CD4-positive, alpha-beta T cell treated with Interleukin-15 for 1 hour (primary cell): ENCODE measurements at regions not wholly inside any gene's neighbourhood (a gene's known extent, or its start where the extent isn't known, plus 50 kb on each side); places are given as distances from the start of the nearest gene placed in this dataset.

Source experiments
- DNase-seq: peaks from one replicate; pipeline ENCODE4 v3.0.0-alpha.2; 2020

DNA sequence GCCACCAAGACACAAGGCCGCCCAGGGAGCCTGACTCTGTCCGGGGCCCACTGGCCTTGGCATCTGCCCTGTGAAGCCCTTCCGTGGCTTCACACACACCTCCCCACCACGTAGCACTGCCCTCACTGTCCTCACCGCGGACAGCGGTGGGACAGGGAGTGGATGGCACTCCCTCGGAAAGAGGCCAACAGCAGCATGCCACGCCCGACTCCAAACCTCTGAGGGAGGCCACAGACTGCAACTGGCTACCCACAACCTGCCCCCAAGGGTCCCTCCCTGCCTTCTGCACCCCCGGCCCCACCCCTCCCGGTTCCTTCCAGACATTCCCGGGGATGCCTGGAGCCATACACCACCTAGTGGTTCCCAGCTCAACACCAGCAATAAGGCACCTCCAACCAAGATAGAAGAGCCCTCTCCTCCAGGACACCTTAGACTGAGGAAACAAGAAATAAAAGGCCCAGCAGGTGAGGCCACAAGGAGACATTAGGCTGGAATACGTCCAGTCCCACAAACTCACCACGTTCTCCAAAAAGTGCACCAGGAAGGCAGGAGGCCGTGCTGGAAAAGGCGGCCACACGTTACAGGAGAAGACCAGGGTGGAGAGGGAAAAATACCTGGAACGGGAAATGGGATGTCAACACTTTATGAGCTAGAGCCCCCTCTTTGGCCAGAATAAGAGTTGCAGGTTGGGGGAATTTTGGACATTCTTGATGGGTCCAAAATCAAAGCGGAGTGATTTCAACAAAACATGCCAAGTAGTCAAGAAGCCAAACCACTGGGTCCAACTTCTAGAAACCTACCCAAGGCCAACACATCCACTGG is 310.0 kb downstream of the SOX9 start:
- DNase-seq: no peak

GRCh38 chr17:72432143-72432621 is 311.4 kb downstream of the SOX9 start:
- DNase-seq: no peak

GRCh38 chr17:72432881-72433280 is 312.1 kb downstream of the SOX9 start:
- DNase-seq: no peak

DNA sequence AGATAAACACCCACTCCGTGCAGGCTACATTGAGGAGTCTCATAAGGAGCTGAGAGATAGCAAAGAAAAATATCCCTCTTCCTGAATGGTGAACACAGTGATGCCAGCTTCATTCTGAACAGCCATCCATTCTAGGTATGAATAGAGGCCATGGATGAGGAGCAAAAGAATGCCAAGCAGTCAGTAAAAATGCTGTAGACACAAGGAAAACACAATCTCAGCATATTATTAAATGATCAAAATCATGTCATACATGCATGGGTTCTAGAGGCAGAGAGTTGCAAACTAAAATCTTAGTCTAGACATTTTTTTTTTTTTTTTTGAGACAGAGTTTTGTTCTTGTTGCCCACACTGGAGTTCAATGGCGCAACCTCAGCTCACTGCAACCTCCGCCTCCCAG is 313.0 kb downstream of the SOX9 start:
- DNase-seq: no peak

- no peak for DNase-seq
These were observed 313.8 kb downstream of the SOX9 start for GRCh38 chr17:72434581-72434980.

DNA sequence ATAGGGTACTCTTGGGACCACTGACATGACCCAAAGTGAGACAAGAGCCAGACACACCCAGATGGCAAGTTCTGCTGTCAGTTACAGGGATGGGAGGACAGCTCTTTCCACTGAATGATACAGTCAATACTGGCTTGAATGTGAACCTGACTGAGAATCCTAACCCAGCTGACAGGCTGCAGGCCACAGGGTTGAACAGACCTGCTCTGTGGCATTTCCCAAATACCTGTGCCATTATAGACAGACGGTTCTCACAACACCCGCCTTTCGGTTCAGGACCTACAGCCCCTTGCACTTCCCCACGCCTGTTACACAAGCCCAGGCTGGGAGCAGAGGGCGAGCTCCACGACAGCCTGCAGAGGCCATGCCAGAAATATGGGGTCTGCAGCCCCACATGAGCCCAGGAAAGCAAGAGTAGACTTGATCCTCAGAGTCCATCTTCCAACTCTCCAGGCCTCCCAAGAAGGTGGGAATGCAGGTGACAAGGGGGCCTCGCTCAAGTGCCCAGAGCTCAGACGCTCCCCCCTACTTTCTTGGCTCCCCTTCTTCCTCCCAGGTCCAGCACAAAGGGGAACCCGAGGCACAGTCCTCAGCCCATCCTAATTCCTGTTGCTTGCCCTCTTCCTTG is 314.3 kb downstream of the SOX9 start:
- no peak for DNase-seq

DNA sequence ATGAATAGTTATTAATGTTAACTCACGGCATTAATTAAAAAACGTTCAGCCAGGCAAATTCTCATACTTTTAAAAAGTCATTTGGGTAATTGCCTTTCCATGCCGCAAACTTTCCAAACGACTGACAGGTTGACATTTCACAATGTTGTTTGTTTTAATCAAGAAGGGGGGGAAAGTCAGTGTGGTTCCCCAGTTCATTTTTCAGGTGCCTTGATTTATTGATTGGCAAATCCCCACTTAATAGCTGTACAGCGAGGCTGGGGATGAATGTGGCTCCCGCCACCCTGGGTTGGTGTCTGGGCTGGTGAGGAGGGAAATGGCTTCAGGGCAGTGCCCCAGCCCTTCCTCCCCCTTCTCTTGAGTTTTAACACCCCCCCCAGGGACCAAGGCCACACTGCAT is 318.0 kb downstream of the SOX9 start:
- DNase-seq: no peak

GRCh38 chr17:72439893-72440502 is 319.2 kb downstream of the SOX9 start:
- no peak for DNase-seq

DNA sequence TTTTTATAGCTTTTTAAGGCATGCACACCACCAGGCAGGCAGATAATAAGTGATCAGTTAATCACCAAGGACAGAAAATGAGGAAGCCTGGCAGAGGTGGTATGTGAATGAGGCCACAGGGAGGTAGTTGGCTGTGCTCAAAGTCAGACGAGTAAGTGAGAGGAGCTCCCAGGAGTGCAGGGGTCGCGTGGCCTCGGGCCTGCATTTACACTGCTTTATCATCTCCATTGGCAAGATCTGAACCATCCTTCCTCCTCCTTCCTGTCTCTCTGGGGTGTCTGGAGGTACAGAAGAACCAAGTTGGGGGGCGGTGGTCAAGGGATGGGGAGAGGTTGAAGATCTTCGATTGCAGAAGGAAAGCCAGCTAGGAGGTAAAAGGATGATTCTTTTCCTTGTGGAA is 320.1 kb downstream of the SOX9 start:
- no peak for DNase-seq

DNA sequence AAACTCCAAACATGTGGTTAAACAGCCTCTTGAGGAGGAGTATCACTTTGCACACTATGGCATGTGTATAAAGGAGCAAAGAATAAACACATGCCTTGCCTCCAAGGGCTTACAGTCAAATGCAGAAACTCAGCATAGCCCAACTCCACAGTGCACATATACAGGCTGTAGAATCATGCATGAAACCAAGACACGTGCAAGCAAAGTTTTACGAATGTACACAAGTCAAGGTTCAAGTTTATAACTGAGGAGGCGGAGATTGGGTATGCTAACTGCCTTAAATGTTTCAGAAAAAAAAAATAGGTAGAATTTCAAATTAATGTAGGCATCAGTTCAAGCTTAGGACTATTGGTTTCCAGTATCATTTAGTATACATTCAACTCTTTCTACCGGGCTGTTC is 321.1 kb downstream of the SOX9 start:
- no peak for DNase-seq

- DNase-seq: no peak
These were observed 323.8 kb downstream of the SOX9 start for GRCh38 chr17:72444517-72445054.

- DNase-seq: no peak
These were observed 324.5 kb downstream of the SOX9 start for GRCh38 chr17:72445055-72445991.

- no peak for DNase-seq
These were observed 325.3 kb downstream of the SOX9 start for GRCh38 chr17:72446118-72446517.

DNA sequence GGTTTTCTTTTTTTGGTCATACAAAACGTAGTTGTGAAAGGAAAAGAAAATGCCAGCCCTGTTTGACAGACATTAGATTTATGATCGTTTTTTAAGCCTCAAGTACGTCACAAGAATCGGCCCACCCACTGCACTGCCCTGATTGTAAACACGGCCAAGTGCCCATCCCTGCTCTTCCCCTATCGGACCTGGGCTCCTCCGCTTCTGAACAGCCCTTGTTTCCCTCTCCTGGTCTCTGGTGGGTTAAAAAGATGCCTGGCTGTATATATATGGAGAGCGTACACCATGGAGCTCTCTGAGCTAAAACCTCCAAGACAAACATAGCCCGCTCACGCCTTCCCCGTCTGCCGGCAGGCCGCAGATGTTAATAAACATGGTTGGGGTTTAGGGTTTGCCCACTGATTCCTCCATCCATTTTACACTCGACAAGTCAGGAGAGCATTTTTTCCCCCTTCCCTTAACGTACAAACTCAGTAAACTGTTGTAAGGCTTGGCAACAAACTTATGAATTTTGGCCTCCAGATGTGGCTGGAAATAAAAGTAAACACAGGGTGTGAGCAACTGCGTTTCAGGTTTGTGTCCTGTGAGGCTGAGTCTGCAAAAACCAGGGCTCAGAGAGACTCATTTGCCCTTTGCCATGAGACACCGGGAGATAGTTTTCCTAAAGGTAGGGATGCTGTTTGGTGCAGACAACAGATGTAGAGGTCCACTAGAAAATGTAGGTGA is 325.9 kb downstream of the SOX9 start:
- no peak for DNase-seq

GRCh38 chr17:72447251-72447640 is 326.4 kb downstream of the SOX9 start:
- no peak for DNase-seq

DNA sequence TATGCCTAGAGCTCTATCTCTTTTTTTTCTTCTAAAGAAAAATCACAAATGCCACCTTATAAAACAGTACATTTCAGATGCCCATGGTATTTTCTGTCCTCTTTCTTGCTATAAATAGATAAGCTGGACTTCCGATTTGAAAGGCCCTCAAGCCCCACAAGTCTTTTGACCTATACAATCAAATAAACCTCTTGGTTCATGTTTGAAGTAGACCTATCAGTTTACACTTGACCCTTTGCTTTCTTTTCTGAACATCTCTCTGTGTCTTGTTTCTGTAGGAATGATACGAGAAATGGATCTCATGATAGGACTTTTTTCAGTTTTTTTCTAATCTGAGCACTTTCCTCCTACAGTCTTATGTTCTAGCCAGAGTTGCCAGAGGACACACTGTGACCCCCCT is 327.2 kb downstream of the SOX9 start:
- DNase-seq: no peak

GRCh38 chr17:72452286-72453173 is 331.7 kb downstream of the SOX9 start:
- no peak for DNase-seq

GRCh38 chr17:72454342-72454741 is 333.5 kb downstream of the SOX9 start:
- no peak for DNase-seq

DNA sequence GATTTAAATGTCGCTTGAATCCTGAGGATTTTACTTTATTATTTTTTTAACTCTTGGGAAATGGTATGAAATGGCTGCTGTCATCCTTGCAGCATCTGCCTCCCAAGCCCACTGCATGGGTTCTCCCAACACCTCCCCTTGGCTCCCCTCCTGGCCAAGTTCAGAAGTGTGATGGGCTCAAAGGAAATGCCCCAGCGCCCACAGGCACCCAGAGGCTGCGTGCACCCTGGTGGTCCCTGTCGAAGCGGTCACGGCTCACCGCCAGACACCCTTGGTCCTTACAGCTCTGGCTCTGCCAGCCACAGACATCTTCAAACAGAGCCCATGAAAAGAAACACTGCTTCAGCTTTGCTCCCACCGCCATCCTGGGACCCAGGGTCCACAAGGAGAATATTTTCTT is 334.7 kb downstream of the SOX9 start:
- no peak for DNase-seq

DNA sequence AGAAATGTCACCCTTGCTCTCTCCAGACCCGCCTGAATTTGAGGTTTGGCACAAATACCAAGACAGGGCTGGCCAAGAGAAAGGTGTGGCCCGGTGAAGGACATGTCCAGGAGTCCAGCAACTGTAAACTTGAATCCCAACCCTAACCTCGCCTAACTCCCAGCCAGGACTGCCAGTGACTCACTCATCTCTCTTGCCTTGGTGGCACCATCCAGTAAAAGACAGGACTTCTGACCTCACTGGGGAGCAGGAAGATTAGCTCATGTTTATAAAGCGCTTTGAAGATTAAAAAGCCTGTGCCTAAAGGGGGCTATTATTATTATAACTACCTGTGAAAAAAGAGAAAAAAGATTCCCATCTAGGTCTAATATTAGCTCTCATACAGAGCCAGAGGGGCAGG is 335.3 kb downstream of the SOX9 start:
- DNase-seq: no peak

DNA sequence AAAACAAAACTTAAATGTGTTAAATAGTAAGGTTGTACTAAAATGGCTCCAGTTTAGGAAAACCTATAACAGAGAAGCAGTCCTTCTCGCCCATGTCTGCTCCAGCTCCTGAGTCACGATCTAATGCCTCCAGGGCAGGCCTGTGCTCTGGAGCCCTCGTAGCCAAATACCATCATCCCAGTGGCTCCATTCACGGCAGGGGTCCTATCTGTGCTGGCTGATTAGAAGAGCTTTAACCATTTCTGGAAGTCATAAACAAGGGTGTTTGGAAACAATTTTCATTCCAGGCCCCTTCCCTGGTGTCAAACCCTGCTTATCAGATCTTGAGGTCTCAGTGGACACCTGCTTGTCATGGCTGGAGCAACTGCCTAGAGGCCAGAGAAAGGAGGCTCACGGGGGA is 336.9 kb downstream of the SOX9 start:
- DNase-seq: no peak
